Kasumi-1 (cell line): ENCODE measurements at regions not wholly inside any gene's neighbourhood (a gene's known extent, or its start where the extent isn't known, plus 50 kb on each side); places are given as distances from the start of the nearest gene placed in this dataset.
"Not testable (repeated sequence)": the region's sequence is repeated elsewhere in the genome, so short reads cannot be mapped to it uniquely, and the experiment has no call there.

ENCODE experiments used
- DNase-seq, 2 experiments: peaks; one replicate each; lab custom pipeline; 2025; lab: John Stamatoyannopoulos, UW

DNA sequence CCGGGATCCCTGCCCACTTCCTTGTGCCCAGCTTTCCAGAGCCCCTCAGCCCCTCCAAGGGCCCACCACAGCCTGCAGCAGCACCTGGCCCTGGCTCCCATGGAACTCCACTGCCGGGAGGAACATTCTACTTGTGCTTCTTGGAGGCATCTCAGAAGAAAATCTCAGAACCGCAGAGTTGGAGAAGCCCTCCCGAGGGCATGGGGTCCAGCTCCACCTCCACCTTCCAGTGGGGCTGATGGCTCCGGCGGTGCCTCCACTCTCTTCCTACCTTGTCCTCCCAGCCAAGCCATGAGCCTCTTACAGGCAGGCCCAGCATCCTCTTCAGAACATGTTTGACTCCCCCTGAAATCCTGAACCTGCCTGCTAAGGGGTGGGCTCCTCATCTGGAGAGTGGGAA lies 79.4 kb upstream of the ZNF469 start:
- no peak for DNase-seq

DNA sequence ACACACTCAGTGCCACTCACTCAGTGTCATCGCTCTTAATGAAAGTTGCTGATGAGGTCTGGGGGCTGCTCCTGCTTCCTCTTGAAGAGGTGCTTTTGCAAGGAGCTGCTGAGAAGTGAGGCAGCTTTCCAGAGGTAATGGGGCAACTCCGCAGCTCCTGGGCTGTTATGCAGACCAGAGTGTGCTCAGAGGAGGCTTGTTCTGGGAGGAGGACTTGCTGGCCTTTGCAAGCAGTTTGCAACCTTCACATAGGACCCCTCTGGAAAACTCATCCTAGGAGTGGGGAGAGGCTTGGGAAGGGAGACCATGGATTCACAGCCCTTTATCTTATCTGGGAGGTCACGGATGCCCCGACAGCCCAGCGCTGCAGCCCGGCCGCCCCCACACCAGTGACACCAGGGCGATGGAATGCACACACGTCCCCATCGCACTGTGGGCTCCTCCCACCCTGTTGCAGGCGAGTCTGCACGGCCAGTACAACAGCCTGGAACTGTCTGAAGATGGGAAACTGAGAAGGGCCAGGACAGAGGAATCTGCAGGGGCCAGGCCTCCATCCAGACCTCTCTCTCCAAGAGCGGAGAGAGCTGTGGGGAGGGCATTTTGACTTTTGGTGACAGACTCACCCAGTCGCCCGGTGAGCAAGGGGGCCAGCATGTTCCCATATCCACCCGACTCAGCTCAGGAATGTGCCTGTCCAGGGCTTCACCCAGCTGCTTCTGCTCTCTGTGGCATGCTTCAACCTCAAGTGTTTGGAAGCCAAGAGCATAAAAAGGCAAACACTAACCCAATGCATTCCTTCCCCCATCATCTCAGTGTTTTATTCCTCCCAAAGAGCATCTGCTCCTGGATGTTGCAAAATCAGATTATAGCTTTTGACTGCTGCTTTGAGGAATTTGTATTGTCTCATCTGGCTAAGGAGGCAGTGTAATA lies 78.6 kb upstream of the ZNF469 start:
- DNase-seq, result no peak

DNA sequence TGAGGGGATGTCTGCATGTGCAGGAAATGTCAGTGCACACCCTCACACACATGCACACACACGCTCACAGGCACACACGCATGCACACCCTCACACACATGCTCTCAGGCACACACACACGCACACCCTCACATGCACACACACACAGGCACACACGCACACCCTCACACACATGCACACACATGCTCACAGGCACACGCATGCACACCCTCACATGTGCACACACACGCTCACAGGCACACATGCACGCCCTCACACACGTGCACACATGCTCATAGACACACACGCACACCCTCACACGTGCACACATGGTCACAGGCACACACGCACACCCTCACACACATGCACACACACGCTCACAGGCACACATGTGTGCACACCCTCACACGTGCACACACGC lies 77.6 kb upstream of the ZNF469 start:
- DNase-seq, result no peak

GRCh38 chr16:88306411-88306810 lies 76.3 kb upstream of the ZNF469 start:
- DNase-seq, result no peak

- no peak for DNase-seq
These were observed 75.8 kb upstream of the ZNF469 start for GRCh38 chr16:88306860-88307545.

- DNase-seq, result no peak
These were observed 74.2 kb upstream of the ZNF469 start for GRCh38 chr16:88308441-88309173.

GRCh38 chr16:88309174-88309907 lies 73.4 kb upstream of the ZNF469 start:
- DNase-seq, result no peak

- DNase-seq, result no peak
These were observed 72.9 kb upstream of the ZNF469 start for GRCh38 chr16:88309908-88310265.

- DNase-seq, result no peak
These were observed 71.8 kb upstream of the ZNF469 start for GRCh38 chr16:88310796-88311605.

GRCh38 chr16:88311860-88312259 lies 70.9 kb upstream of the ZNF469 start:
- DNase-seq, result not testable (repeated sequence)

- DNase-seq, result no peak
These were observed 70.0 kb upstream of the ZNF469 start for GRCh38 chr16:88312732-88313131.

DNA sequence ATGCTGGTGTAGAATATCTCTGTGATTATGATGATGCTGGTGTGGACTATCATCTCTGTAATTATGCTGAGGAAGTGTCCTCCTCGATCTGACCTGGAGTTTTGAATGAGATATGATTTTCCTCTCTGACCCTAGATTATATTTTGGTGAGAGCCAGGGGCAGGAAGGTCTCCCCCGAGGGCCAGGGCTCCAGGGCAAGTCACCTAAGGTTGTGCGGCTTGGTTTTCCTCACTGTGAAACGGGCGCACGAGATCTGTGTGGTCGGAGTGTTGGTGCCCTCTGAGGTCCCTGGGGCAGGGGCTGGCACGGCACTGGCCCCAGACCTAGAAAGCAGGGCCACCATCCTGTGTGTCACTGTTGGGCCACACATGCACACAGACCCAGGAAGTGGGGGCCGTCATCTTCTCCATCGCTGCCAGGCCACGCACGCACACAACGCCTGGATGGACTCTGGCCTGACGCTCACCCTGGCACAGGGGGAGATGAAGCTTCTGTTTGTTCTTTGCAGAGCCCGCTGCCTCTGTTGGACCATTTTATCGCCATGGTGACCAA lies 67.7 kb upstream of the ZNF469 start:
- DNase-seq, result no peak

DNA sequence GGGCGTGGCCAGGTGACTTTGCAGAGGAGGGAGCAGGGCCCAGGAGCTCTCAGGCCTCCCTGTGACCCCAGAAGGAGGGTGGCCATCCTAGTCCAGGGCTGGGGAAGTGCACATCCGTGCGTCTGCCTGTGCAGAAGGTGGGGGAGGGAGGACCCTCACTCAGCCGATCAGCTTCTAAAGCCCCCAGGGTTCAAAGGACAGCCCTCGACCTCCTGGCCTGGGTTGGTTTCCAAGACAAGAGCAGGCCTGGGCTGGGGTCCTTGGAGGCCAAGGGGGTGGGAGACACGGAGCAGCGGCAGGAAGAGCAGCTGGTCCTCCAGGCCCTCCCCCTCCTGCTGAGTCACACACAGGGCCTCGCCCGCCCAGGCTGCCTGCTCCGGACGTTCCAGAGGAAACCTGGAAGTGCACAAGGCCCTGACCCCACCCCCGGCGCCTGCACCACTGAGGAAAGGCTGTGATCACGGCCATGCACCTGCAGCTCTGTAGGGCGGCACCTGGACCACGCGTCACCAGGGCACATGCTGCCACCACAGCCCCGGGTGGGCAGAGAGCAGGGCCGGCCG lies 67.1 kb upstream of the ZNF469 start:
- no peak for DNase-seq

DNA sequence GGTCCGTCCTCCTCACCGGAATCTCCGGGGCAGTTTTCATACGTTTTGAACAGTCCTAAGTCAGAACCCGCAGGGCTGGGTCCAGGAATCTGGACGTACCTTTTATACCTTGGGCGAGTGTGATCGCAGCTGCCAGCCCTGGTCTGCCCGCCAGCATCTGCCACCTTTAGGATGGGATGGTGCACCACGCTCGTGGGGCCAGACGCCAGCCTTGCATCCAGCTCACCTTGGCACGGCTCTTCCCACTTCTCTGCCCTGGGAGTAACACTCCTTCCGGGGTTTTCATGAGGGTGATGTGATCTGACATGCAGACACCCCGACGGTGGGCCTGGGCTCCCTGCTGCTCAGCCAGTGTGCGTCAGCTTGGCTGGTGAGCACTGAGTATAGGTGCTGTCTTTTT lies 66.6 kb upstream of the ZNF469 start:
- DNase-seq, result no peak

GRCh38 chr16:88316941-88317612 lies 65.7 kb upstream of the ZNF469 start:
- no peak for DNase-seq

- DNase-seq, result no peak
These were observed 65.2 kb upstream of the ZNF469 start for GRCh38 chr16:88317613-88317965.

DNA sequence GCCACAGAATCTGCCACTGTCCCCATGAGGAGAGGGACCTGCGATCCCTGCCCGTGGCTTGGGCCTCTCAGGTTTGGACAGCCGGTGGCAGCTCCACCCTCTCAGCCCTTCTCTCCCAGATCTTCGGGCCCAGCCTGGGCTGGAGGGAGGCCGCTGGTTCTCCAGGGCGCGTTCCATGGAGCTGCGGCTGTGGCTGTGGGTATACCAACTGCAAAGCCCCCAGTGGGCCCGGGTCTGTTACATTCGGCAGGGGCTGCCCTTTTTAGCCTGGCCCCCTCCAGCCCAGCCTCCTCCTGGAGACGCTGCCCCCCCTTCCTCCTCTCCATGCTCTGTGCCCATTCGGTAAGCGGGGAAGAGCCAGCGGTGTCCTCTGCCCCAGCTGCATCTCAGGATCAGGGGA lies 64.7 kb upstream of the ZNF469 start:
- DNase-seq, result no peak

- no peak for DNase-seq
These were observed 64.2 kb upstream of the ZNF469 start for GRCh38 chr16:88318521-88318920.

DNA sequence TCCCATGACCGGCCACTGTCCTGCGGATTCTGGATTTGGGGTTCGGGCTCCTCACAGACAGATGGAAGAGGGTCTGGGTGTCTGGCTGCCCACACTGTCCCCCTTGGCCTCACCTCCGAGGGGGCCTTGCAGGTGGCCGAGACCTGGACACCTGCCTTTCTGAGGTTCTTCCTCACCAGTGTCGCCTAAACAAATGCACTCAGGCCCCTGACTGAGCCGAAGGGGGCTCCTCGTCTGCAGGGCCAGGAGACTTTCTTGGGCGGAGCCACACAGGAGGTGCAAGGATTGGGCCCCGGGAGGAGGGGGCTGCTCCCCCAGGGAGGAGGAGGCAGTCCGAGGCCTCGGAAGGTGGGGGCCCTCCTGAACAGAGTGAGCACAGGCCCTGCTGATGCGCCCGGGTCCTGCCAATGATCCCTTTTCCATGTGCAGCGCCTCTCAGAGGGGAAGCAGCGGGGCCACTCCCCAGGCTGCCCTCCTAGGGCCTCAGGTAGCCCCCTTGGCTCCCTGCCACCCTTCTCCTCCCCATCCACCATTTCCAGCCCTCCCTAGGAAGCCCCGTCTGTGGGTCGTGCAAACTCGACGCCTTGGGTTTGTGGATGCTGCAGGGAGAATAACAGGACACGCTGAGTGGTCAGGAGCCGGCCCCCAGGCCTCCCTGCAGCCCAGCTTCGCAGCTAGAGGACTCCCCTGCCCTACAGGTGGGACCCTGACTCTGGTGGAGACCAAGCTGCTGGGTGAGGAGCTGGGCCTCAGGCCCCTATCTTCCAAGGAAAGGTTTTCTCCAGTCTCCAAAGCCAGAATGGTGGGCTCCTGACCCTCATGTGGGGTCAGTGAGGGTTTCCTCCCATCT lies 63.4 kb upstream of the ZNF469 start:
- DNase-seq, result no peak
